NOMO-1 treated with DMSO at 0.1 percent for 48 hours (cell line): ENCODE measurements at regions not wholly inside any gene's neighbourhood (a gene's known extent, or its start where the extent isn't known, plus 50 kb on each side); places are given as distances from the start of the nearest gene placed in this dataset.

Experiments
- DNase-seq: peaks from one replicate; lab custom pipeline; 2025; ENCODE audit not compliant: unreplicated experiment; lab: John Stamatoyannopoulos, UW

DNA sequence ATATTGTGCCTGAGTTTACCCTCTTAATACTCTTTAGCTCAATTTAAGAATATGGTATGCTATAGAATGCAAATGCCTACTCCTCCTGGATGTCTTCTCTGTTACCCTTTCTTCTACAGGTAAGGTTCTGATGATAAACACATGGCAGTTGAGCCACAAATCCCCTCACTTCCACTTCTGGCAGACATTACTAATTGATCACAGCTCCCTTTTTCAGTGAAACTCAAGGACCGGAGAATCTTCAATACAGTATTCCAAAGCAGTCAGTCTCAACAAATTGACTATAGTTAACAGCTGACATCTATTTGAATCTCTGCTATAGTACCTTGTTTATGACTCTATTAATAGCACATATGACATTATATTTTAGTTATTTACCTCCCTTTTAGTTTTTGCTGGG lies 232.1 kb upstream of the ADAMTS9 start:
- no peak for DNase-seq

DNA sequence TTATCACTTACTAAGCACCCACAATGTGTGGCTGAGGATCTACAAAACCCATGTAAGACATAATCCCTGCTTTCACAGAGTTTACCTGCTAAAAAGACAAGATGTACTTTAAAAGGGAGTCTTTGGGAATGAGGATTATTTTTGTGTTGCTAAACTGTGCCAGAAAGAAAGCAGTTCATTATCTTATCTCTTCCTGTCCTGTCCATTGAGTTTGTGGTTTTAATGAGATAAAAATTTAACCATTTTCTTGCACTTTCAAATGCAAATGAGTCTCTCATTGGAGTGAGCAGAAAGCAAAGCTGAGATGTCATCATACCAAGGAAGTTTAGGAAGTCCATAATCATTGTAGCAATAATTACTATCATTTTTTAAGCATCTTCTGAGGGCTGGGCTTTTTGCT lies 231.2 kb upstream of the ADAMTS9 start:
- no peak for DNase-seq

DNA sequence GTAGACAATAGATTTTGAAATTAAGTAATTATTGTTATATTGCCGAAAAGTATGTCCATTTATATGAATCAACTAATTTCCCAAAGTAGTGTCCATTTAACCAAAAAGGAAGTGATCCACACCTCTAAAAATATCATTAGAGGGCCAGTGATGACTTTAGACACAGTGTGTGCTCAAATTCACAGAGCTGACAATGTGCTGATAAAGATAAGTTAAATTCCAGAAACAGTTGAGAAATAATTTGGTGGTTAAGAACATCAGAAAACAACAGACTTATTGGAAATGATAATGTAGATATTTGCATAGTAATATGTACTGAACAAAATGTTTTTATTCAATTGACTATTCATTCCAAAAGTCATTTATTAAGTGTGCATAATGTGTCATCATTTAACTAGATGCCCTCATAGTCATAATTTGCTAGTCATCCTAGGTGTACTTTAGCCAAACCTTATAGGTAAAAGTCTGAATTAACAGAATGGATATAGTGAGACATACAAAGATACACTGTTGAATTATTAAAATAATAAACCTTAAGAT lies 230.2 kb upstream of the ADAMTS9 start:
- no peak for DNase-seq

DNA sequence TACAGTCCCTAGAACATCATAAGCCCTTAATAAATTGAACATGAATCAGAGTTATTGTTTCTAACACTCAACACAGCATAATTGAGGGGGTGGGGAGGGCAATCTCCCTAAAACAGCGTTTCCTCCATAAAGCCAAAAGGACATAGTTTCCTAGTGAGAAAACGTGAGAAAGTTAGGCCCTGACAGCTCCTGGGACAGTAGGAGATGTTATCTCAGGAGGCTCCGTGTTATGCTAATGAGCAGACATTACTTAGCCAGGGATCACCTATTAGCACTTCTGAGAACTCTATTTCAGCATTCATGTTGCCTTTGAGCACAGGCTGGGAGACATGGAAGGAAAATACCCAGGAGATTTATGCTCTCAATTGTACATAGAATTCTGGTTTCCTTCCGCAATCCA lies 229.1 kb upstream of the ADAMTS9 start:
- no peak for DNase-seq

DNA sequence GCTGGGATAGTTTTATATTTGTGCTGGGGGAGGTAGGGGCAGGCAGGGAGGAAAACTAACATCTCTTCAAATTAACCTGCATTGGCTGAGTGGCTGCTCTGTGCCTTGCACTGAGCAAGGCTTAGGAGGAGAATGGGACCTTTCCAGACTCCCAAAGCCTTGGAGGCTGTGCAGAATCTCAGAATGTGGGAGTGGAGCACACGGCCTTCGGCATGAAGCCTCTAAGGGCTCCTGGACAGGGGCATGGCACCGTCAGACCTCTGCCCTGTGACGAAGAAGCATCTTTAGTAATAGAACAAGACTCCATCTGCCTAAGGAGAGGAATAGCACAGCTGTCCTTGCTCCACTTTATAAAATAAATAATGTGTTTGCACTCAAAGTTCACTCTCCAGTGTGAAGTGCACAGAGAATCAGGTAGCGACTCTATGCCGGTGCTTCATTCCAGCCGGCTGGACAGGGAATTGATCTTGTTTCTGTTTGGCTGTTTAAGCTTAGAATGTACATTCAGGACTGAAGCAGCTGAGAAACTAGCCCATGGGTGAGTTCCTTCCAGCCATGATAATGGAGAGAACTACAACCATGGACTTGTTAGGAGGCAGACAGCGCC lies 228.5 kb upstream of the ADAMTS9 start:
- DNase-seq = no peak

DNA sequence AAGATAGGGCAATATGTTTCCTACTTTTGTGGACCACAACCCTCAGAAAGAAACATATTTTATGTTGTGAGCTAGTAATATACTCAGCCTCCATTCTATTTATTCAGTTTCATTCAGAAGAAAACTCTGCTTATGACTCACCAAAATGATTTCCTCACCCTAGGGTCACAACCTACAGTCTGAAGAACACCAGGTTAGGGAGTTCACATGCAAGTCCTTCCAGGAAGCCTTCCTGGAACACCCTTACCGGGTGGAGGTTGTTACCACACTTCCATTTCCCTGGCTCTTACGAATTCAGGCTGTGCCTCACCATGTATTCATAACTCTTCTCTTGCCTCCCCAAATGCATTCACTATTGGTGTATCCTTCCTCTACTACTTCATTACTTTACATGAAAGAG lies 228.0 kb upstream of the ADAMTS9 start:
- DNase-seq = no peak

DNA sequence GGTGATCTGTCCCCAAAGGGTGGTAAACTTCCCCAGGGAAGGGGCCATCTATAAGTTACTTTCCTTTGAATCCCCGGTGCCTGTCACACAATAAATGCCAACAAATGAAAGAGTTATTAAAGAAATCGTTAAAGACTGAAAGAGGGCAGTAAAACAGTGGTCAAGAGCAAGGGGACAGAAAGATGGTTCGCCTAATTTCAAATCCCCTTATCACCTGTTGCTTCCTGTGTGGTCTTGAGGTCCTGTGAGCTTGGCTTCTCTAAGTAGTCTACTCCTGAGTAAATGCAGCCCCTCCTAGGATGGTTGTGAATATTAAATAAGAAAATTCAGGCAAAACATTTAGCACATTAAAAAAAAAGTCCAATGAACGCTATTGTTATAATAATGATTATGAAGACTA lies 225.7 kb upstream of the ADAMTS9 start:
- DNase-seq = no peak

DNA sequence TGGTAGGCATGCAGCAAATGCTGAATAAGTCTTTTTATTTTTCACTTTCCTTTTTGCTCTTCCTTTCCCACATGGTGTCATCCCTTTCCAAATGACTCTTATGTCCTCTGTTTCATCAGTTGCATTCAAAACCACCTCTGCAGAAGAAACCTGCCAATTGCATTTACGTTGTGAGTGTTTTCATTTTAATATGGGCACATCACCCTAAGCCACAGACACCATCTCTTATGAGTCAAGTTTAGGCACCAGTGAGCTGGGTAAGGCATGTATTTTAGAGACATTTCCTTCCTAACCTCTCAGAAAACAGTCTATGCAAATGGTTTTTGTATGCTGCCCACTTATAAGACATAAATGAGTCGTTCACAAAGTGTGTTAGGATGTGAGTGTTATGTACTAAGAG lies 223.3 kb upstream of the ADAMTS9 start:
- no peak for DNase-seq

DNA sequence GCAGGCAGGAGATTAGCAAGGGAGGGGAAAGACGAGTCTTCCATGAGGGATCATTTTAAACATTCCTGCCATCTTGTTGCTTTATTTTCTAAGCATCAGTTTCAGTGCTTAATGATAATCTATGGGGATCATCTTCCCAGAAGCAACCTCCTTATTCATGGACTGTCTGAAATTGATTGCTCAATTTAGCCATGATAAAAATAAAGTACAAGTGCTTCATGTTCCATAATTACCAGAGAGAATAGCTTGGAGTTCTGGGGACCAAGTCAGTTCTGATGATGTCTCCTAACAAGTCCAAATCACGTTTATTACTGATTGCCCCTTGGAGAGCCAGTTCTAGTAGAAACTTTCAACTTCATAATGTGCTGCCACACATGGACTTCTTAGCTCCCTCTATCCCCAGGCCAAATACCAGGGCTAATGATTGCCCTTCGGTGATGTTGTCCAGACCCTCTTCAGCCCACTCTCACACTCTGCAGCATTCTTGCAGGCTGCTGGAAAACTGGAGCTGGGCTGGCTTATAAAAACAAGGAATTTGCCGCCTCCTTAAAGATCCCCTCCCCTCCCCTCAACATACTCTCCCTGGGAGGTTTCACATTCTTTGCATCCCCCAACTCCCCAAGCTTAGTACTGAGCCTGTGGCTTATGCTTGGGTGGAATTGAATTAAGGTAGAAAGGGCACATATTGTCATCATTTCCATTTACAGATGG lies 222.1 kb upstream of the ADAMTS9 start:
- DNase-seq = no peak

DNA sequence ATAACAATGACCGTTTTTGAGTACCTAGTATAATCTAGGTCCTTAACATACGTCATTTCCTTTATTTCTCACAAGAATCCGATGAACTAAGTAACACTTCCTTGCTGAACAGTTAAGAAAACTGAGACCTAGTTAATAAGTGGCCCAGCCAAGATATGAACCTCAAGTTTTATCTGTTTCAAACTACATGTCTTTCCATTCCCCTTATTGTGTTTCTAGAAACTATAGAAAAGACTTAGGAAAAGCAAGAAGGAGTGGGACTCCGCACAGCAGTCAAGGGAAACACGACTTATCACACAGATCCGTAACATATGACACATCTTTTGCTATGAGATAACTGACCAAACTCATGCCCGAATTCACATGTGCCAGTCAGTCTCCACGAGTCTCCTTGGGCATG lies 221.2 kb upstream of the ADAMTS9 start:
- no peak for DNase-seq

DNA sequence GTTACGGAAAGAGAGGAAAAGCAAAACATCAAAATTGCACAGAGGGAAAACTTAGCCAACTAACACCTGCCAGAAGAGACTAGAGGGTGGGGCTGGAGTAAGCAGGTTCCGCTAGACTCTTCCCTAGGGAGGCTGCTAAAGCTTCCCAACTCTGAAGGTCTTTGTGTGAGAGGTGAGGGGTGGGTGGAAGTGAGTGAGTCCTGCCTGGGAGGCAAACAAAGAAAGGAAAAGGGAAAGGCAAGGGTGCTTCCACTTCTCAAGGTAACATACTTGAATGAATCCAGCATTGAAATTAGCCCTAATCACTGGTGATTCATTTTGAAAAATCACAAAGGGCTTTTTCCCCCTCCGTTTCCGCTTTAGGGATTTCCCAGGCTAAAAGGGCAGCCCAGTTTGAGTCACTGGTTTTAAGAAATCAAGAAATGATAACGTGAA lies 220.5 kb upstream of the ADAMTS9 start:
- DNase-seq = no peak

DNA sequence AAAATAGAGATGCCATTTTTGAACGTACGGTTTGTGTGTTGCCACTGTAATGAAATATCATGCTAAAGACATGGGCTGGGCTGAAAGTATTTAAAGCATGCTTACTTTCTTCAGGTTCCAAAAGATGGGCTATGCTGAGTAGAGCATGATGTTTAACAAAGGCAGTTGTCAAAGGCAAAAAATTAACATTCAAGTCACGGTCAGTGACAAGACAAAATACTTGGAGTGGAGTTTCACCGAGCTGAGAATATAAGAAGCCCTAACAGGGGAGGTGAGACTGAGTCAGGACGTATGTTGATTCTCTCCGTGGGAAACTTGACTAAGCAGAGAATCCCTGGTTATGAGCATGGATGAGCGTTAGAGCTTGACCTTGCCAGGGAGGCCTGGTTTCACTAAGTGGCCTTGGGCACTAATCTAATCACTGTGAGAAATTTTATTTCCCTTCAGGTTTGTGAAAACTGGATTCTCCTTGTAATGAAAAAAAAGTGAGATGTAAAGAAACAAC lies 218.2 kb upstream of the ADAMTS9 start:
- no peak for DNase-seq

DNA sequence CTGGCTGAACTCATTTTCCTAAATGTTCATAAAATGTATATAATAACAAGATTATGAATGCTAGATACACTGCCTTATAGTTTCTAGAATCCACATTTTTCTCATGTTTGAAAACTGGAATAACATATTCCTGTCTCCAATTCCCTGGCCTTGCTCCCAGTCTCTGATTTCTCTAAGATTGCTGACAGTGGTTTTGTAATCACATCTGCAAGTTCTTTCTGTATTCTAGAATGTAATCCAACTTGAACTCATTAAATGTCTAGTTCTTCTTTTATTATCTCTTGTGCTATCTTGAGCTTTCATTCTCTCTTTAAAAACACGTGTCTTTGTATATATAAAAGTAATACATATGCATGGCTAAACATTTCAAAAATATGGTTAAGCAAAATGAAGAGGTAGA lies 215.2 kb upstream of the ADAMTS9 start:
- no peak for DNase-seq

DNA sequence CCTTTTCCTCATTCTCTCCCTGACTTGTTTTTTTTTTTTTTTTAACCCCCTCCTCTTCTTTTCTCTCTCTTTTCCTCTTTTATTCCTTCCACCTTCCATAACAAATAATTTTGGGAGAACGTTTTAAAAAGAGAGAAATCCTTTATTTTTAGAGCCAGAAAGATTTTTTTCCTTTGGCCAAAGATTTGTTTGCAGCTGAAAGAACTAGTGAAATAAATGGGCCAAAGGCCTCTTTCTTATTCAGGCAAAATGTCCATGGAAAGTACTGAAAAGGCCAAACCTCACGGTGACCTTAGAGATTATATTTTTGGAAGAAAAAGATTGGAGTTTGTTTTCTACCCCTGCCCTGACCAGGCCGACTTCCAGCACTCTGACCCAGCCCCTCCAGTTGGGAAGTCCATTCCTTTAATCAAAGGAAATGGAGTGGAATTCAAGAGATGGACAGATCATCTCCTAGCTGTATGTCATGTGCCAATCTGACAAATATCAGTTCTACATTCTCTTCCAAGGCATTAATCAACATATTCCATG lies 214.3 kb upstream of the ADAMTS9 start:
- DNase-seq = no peak

DNA sequence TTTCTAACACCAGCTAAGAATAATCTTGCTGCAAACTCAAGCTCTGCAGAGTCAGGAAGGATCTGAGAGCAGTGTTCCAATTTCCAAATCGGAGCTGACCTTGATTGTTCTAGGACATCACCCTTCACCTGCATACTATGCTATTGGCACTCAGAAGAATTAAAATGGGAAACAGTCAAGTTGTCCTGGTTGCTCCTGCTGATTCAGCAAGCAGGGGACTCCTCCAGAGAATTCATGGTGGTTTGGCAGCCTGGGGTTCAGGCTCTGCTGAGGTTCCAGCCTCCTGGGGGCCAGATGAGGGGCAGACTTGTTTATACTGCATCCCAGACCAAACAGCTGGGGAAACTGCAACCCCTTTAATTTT lies 213.7 kb upstream of the ADAMTS9 start:
- DNase-seq = no peak

DNA sequence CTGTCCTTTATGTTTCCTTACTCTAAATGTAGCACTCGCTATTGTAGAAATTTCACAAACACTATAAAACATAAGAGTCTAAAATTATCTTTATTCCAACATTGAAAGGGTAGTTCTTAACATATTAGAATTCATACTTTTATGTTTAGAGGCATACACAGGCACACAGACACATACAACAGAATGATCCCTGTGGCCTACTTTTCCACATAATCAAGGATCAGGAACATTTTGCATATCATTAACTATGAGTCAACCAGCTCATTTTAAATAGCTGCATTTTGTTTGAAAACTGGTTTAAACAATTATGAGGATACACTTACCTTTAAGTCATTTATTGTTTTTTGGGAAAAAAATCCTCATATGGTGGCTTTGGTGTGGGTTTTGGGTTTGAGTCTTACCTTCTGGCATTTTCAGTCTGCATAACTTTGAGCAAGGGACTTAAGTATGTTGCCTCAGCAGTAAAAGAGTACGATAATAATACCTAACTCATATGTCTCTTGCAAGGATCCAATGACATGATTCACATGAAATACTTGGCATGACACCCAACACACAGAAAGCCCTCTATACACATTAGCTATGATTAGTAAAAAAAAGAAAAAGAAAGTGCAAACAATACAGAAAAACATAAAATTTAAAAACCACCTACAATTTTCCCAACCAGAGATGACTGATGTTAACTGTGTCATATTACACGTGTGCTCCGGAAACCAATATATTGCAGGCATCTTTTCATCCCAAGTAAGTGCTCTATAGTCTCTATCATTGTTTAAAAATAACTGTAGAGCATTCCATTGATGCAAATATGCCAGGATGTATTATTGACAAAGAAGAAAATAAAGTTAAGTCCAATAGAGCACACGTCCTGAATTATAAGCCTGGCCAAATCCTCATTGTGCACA lies 213.1 kb upstream of the ADAMTS9 start:
- no peak for DNase-seq

DNA sequence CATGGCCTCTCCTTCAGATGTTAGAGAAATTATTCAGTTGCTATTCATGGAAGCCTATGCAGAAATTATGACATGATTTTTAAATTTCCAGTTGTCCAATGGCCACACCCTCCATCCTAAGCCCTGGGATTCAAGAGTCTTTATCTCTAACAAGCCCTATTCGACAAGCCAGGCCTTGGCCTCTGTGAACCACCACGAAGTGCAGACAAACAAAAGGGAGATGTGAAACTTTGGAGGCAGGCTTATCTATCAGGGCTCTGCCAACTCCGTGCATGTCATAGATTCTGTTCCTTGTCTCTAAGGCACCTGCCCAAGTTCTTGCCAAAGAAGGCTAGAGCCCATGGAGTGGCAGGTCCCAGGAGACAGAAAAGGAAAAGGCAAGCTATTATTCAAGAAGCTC lies 212.4 kb upstream of the ADAMTS9 start:
- DNase-seq = no peak

DNA sequence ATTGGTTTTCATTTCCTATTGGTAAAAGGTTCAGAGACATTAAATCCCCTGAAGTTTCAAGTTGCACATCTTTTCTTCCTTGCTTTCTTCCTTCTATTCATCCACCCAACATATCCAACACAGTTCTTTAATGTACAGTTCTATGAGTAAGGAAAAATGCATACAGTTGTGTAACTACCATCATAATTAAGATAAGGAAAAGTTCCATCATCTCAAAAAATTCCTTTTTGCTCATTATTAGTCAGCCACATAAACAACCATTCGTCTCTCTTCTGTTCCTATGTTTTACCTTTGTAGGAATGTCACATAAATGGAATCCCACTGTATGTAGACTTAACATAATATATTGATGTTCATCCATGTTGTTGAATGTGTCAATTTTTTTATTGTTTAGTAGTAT lies 211.1 kb upstream of the ADAMTS9 start:
- no peak for DNase-seq

DNA sequence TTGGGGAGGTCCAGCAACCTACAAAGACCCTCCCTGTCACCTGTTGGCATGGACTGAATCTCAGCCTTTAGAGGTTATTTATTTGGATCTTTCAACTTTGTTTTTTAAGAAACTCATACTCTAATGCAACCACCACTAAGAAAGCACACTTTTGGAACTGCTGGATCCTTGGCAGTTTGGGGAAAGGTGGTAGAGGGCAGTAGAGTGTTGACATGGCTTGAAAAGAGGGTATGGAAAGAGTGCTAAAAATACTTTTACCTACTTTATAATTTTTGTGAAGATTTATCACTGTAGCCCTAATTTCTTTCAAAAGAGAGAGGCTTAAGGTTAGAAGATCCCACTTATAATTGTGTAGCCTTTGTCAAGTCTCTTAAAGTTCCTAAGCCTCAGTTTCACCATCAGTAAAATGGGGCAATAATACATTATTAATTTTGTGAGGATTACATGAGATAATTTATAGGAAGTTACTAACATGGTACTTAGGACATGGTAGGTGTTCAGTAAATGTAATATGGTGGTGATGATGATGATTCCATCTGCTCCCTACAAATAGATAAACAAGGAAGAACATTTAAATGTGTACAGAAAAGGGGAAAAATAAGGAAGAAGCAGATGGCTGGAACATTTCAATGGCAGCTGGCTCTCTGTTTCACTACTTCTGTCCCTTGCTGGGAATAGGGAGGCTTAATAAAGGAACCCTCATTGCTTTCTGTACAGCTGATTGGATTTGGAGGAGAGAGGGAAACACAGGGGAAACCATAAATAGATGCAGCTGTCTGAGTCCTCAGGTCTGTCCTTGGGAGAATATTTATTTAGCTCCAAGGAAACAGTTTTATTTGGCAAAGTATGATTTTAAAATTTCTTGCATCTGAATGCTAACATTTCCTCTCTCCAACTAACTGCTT lies 208.4 kb upstream of the ADAMTS9 start:
- no peak for DNase-seq
